ENCODE measurements at regions not wholly inside any gene's neighbourhood (a gene's known extent, or its start where the extent isn't known, plus 50 kb on each side); places are given as distances from the start of the nearest gene placed in this dataset.
"Not testable (repeated sequence)": the region's sequence is repeated elsewhere in the genome, so short reads cannot be mapped to it uniquely, and the experiment has no call there.

DNA sequence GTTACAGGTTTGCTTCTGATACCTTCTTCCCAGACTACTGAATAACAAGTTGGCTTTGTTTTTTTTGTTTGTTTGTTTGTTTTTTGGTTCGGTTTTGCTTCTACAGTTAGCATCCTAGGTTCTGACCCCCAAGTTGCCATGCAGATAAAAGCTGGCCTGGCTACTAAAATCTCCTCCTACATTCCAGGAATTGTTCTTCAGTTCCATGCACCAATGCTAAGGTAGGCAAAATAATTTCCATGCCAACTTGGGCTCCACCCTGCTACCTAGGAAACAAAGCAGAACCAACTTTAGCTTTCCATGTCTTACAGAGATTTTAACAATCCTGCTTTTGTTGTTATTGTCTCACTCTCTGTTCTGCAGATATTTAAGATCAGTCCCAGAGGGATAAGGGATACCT is 495.5 kb upstream of the SOX9 start:
- no peak for DNase-seq (ENCODE audit: low spot score)

DNA sequence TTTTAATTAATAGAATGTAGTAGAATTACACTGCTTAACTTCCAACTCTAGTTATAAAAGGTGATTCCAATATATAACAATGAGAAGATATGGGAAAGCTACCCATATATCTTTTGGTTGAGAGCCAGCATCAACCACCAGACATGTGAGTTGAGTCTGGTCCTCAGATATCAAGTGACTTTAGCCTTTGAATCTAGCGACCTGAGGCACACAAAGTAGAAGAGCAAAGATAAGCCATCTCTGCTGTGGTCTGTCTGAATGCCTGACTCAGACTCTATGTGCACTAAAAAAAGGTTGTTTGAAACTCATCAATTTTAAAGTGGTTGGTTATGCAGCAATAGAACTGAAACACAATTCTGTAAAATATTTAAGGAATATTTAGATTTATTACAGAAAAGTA is 492.5 kb upstream of the SOX9 start:
- no peak for DNase-seq (ENCODE audit: low spot score)

DNA sequence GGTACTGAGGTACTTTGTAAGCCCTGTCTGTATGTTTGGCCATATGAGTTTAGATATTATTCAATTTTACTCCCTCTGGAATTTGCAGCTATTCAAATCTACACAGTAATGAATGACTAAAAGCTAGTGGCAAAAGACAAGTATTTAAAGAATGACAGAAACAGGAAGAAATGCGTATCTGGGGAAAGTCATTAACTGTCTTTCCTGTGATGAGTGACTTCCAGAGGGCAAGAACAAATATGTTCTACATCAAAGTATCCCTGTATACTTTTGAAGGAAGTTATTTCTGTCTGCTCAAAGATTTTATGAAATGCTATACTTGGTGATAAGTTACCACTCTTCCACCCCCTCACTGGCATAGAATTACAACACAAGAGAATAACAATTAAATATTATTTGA is 489.3 kb upstream of the SOX9 start:
- no peak for DNase-seq (ENCODE audit: low spot score)

DNA sequence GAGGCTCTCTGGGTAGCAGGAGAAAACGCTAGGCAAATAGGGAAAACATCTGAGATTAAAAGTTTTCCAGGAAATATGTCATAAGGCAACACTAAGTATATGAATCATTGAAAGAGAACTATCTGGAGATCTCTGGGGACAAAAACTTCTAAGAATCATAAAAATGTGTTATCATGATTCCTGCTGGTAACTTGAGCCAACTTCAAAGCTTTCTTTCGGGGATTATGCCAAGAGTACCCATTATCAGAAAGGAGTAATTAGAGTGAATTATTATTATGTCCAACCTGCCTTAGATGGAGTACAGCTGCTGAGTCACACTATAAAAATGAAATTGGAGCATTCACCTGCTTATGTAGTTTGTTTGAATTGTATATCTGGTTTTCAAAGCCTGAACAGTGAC is 488.5 kb upstream of the SOX9 start:
- no peak for DNase-seq (ENCODE audit: low spot score)

DNA sequence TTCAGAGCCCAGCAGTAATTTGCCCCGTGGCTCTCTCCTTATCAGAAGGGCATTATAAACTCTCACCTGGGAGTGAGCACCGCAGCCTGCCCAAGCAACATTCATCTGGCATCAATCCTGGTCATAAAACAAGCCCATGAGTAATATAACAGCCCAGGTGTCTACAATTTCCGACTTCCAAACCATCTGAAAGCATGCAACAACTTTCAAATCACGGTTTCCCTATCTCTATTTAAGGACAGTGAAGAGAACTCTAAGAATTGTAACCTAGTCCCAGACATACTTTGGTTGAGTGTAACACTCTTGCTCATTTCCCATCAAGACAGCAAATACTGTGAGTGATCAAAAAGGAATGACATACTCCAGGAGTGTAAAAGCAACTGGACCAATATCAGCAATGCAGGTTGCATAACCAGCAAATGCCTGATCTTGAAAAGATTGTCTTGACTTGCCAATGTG is 487.4 kb upstream of the SOX9 start:
- no peak for DNase-seq (ENCODE audit: low spot score)

DNA sequence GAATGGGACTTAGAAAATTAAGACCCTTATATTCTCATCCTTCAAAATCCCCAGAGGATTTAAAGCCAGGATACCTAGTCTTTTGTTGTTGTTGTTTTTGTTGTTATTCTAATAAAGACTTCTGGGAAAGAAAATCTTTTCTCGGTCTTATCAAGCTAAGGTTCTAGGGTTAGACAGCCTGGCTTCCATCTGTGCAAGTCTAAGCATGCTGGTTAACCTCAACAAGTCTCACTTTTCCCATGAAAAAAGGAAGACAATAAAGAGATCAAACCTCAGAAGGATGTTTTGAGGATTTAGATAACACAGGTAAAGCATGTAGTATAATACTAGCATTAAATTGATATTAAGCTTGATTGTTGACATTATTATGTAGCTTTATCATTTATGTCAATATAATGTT is 486.4 kb upstream of the SOX9 start:
- DNase-seq (ENCODE audit: low spot score): no peak

DNA sequence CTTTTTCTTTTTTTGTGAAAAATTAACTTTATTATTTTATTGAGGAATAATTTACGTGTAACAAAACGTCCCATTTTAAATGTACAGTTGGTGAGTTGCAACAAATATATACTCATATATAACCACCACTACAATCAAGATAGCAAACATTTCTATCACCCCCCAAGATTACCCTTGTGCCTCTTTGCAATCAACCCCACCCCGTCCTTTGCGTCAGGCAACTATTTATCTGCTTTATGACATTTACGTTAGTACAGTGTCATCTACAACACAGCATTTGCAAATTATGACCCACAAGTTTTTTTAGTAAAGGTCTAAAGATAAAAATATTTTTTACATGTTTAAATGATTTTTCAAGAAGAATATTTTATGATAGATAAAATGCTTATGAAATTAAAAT is 485.6 kb upstream of the SOX9 start:
- DNase-seq (ENCODE audit: low spot score): no peak

DNA sequence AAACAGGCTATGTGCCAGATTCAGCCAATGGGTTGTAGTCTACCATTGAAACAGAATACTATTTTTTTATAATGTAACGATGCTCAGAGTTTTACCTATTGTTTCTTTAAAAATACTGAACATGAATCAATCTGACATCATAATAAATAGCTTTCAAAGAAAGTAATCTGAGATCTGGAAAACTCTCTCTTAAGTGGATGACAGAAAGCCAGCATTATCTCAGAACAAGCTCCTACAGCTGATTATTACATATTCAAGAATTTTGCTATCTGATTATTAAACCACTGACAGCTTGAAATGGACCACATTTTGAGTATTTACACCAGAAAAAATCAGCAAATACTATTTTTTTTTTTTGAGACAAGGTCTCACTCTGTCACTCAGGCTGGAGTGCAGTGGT is 484.2 kb upstream of the SOX9 start:
- no peak for DNase-seq (ENCODE audit: low spot score)

DNA sequence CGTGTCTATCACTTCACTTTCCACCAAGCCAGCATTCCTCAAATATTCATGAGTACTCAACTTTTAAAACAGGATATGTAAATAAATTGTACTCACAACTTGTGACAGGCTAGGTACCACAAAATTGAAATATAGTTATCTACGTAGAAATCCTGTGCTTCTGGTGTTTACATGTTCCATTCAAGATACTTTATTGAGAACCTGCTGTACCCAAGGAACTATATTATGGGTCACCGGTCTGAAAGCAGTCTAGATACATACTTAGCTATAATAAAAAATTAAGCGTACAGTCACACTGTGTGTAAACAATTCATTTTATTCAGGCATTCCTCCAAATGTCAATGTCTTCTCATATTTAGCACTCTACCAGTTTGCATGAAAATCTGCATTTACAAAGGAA is 482.2 kb upstream of the SOX9 start:
- no peak for DNase-seq (ENCODE audit: low spot score)

DNA sequence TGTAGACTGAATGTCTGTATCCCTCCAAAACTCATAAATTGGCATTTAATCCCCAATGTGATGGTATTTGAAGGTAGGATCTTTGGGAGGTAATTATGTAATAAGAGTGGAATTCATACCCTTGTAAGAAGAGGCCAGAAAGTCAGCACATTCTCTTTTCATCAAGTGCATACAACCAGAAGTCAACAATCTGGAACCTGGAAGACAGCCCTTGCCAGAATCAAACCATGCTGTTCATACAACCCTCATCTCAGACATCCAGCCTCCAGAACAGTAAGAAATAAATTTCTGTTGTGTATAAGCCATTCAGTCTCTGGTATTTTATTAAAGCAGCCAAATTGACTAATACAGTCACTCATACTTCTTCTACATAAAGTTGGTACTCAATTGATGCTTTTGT is 481.0 kb upstream of the SOX9 start:
- no peak for DNase-seq (ENCODE audit: low spot score)

DNA sequence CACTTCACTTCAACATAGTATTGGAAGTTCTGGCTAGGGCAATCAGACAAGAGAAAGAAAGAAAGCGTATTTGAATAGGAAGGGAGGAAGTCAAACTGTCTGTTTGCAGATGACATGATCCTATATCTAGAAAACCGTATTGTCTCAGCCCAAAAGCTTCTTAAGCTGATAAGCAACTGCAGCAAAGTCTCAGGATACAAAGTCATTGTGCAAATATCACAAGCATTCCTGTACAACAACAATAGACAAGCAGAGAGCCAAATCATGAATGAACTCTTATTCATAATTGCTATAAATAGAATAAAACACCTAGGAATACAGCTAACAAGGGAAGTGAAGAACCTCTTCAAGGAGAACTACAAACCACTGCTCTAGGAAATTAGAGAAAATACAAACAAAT is 473.9 kb upstream of the SOX9 start:
- not testable (repeated sequence) for DNase-seq (ENCODE audit: low spot score)

DNA sequence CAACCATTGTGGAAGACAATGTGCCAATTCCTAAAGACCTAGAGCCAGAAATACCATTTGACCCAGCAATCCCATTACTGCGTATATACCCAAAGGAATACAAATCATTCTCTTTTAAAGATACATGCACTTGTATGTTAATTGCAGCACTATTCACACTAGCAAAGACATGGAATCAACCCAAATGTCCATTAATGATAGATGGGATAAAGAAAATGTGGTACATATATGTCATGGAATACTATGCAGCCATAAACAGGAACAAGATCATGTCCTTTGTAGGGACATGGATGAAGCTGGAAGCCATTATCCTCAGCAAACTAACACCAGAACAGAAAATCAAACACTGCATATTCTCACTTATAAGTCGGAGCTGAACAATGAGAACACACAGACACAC is 472.5 kb upstream of the SOX9 start:
- not testable (repeated sequence) for DNase-seq (ENCODE audit: low spot score)

DNA sequence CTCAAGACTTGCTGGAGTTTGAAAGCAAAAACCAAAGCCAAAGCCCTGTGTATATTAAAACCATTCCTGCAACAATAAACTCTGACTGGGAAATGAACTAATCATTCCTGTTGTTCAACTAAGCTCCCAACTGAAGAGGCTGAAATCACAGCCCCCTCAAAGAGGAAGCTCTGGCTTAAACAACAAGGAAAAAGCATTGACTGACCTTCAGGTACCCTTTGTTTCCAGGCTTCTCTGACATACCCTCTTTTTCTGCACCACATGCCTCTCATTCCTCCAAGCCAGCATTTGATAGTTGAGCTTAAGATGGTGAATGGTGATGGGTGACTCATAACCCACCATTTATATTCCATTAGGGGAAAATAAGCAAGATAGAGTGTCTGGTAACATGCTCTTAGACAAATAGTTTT is 470.9 kb upstream of the SOX9 start:
- no peak for DNase-seq (ENCODE audit: low spot score)

DNA sequence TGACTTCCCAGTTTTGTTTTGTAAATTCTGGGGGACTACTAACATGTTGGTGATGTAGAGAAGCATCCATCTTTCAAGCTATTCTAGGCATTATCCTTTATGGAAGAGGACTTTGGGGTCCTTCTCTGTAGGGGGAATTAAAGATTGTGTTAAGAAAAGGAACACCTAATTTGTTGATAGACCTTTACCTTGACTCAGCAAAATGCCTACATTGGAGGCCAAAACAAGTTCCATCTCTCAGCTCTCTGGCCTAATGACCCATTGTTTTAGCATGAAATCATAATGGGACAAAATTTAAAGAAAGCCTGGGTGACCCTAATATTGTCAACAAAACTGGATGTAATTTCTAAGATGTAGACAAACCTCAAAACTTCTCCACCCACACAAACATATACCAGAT is 465.3 kb upstream of the SOX9 start:
- no peak for DNase-seq (ENCODE audit: low spot score)

DNA sequence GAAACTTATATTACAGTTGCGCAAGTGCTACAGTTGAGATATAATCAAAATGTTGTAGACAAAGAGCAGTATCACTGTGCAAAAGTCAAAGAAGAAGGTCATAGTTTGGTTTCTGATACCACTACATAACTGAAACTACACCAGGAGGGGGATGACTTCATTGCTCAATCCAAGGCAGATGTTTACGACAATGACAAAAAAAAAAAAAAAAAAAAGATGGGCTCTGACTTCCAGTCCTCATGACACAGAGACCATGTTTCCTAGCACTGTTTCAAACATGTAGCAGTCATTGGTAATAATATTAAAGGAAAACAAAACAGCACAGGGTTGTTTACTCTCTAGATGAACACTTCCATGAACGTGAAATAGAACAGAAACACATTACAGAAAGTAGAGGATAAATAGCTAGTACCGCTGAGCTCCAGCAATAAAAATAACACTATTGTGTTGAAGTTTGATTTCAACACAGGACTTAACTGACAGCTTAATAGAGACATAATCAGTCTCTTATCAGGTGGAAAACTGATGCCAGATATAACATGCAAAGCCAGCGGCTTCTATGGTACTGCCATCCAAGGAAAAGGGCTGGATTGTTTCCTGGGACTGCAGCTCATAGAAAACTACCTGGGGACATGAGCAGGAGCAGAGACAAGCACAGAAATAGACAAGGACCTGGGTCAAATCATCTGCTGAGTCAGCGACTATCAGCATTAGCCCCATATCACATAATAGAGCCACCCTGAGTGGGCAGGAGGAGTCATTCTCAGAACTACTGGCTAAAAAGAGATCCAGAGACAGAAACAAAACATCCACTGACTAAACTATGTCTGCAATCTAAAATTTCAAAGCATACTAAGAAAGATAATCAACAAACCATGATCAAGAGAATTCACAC is 463.6 kb upstream of the SOX9 start:
- no peak for DNase-seq (ENCODE audit: low spot score)

DNA sequence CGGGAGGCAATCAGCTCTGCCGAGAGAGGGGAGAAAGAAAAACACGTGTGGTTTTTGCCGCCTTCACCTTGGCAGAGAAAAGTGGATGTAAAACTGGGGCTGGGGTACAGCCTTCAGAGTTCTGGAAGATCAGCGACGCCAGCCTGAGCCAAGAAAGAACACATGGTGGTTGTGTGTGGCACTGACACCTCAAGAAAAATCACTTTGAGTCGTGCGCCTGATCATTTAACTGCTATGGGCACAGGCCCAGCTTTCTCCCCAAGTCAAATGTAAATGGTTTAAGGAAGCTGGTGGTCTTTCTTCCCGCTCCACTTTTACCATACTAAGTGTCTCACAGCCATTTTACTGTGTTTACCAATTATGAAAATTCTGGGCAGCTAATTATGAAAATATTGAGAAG is 461.8 kb upstream of the SOX9 start:
- DNase-seq (ENCODE audit: low spot score): no peak

DNA sequence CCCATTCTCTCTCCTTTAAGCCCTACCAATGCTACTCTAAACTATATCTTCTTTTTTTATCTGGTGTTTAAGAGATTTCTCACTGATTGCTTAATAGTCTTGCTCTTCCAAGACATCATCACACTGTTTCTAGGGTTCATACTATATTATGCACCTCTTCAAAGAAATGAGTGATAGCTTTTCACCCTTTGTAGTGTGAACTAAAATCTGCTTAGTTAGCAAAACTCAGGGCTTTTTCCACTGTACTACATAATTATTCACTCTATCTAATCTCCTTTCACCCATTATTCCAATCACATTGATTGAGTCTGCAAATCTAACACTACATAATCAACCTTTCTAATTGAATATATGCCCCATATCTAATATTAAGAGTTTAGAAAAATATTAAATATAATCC is 456.0 kb upstream of the SOX9 start:
- no peak for DNase-seq (ENCODE audit: low spot score)

DNA sequence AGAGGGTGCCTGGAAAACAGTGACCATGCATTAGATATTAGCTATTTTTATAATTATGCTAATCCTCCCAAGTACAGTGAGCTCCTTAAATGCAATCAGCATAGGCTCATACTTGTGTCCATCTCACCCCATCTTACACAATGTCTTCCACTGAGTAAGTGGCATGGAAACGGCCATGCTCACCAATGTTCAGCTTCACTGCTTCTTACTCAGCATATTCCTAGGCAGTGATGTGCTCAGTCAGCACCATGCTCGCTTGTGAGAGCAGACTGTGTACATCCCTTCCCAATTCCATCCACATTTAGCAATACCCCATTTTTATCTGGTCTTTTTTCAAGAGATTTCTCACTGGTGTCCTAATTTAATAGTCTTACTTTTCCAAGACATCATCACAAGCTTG is 454.8 kb upstream of the SOX9 start:
- DNase-seq (ENCODE audit: low spot score): no peak

DNA sequence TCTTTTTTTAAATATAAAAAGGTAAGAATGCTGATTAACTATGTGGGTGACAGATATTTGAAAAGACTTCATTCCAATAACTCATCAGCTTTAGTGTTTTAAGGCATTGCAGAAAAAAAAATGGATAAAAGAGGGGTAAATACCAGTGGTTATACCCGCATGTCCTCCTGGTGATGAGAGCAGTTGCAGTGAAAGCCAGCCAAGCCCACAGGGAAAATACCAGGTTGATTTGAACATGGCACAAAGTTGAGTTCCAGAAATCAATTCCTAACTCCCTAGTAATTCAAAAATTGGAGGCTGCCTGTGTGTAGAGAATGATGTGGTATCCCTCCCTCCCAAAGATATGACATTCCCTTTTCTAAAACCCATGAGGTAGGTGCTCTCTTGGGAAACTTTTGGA is 453.2 kb upstream of the SOX9 start:
- DNase-seq (ENCODE audit: low spot score): no peak

DNA sequence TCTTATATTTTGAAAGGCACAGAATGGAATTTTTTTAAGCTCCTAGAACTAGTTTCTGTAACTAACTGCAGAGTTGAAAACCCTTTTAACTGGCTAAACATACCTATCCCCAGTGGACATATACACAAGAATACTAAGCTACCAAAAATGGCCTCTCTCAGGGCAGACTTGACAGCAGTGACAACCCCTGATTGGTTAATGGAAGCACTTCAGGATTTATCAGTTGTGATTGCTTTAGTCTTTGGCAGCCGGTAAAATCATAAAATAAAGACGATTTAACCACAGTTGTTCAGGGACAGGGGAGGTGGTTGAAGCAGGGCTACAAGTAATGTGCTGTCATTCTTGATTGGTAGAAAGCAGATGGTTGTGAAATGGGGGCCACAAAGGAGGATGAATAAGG is 452.0 kb upstream of the SOX9 start:
- no peak for DNase-seq (ENCODE audit: low spot score)

DNA sequence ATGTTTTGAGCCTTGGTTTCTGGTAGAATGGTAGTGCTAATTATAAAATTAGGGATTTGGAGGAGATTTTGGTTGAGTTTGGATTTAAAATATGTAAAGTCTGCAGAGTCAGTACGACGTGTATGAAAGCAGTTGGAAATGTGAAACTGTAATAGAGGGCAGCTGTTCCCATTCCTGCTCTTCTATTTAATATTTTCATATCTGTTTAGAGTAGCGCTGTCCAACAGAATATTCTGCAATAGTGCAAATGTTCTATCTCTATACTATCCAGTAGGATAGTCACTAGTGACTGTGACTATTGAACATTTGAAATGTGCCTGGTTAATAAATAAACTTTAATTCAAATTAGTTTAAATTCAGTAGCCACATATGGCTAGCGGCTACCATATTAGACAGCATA is 443.4 kb upstream of the SOX9 start:
- DNase-seq (ENCODE audit: low spot score): no peak

DNA sequence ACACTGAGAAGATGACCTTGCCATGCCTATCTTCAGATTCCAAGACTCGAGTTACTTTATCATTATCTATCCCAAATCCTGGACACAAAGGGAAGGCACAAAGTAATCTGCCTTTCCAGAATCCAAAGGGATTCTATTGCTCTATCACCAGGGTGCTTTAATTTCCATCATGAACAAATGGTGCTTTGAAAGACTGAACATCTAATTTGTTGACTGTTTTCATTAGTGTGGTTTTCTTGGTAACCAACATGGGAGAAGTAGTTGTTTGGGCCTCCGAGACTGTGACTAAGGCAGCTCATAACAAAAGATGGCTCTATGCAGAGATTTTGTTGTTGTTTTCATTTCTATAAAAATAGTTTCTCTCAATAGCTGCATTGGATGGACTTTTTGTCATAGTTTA is 441.0 kb upstream of the SOX9 start:
- no peak for DNase-seq (ENCODE audit: low spot score)

DNA sequence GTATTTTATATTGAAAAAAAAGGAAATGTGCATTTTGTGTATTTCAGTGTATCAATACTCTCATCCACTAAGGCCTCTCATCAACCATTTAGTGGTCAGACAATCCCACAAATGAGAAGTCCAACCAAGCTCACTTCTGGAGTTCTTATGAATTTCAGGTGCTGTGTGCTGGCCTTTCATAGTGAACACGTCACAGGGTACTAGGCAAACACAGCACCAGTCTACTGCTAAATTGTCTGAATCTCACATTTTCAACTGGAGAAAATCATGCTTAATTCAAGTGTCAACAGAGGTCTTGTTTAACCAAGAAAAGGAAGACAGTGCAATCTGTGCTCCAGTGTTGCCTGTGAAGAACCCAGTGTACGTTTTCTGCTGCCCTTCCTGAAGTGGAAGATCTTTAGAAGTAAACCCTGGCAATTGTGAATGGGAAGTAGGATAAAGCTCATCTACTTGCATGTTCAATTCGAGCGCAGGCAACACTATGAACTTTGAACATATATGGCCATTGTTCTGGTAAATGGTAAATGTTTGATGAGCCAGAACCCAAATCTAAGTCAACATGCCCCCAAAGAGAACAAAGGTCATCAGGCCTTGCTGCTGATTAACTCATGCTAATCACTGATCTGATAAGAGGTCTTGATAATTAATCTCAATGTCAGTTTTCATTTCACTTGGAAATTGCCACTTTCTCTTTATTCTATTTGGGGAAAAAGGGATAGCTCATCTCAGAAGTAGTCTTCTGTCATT is 439.2 kb upstream of the SOX9 start:
- DNase-seq (ENCODE audit: low spot score): no peak

DNA sequence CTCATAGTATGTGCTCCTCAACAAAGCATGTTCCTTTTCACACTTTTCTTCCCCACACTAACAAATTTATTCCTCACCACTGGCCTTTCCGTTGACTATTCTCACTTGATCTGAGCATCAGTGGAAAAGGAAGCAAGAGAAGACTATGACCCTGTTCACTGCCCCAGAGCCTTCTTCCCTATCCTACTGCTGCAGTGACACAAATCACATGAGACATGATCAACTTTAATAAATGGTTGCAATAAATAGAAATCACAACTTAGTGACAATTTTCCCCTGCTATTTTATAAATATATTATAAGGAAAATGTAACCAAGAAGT is 438.7 kb upstream of the SOX9 start:
- no peak for DNase-seq (ENCODE audit: low spot score)
